HG03520 (cell line): ENCODE measurements at regions not wholly inside any gene's neighbourhood (a gene's known extent, or its start where the extent isn't known, plus 50 kb on each side); places are given as distances from the start of the nearest gene placed in this dataset.

Experiments used
- ATAC-seq: cut with Tn5 transposase; IDR thresholded peaks from one replicate; pipeline ENCODE4 v1.9.1; 2021; ENCODE audit warnings: mild to moderate bottlenecking, moderate library complexity; ENCODE audit not compliant: unreplicated experiment

DNA sequence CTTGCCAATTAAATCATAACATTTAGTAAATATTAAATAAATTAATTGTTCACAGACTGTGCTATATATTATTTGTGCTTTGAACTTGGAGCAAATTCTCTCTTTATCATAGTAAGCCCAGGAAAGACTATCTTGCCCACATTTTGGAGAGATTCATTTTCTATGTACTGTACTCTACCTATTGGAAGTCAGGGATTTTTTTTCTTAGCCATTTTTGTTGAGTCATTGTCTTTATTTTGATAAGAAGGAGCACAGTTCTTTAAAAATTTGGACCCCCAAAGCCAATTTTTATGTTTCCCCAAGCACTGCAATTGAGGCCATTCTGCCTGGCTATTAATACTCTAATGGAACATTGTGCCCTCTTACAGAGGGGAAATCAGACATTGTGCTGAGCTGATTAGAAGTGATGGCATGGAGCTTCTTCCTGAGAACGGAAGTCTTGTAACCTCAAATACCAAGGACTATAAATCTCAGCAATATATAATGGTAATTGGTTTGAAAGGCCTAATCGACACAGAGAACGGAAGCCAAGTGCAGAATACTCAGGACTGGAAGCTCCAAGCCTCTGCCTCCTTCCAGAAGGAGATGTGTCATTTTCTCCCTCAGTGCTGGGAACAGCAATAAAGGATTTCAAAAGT is 188.8 kb upstream of the PAPPA start:
- no peak for ATAC-seq

- ATAC-seq, result no peak
These were observed 186.9 kb upstream of the PAPPA start for GRCh38 chr9:115966660-115967059.

DNA sequence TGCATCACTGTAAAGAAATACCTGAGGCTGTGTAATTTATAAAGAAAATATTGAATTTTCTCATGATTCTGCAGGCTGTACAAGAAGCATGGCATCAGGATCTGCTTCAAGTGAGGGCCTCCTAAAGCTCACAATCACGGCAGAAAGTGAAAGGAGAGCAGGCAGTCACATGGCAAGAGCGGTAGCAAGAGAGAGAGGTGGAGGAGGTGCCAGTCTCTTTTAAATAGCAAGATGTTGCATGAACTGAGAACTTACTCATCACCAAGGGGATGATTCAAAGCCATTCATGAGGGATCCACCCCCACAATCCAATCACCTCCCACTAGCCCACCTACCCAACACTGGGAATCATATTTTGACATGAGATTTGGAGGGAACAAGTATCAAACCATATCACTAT is 184.5 kb upstream of the PAPPA start:
- no peak for ATAC-seq

DNA sequence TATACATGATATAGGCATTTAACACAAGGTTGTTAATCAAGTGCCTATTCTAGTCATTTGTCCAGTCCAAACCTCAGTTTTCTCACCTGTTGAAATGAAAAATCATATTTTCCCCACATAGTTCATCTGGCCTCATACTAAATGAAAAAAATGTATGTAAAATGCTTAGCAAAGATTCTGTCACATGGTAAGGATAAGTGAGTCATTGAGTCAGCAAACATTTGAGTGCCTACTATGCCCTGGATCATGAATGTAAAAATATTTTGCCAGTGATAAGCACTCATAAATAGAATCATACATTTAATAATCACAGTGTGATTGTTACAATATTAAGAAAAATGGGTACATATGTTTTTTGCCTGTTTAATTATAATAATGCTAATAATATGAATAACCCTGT is 181.2 kb upstream of the PAPPA start:
- no peak for ATAC-seq

- ATAC-seq, result no peak
These were observed 180.6 kb upstream of the PAPPA start for GRCh38 chr9:115972843-115973595.

DNA sequence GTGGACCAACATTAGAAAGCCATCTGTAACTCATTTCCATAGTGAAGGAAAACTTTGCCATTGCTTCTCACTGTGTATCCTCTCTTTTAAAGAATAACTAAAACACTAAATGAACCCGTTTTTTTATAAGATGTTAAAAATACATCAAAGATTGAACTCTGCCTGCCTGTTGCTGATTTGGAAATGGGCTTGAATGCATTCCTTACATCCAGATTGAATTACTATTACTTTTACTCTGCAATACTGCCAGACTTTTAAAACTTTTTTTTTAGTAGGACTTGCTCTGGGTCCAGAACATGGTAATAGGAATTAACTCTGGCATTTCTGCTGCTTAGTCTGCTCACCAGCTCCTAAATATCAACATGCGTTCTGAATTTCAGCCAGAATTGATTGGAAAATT is 176.8 kb upstream of the PAPPA start:
- no peak for ATAC-seq

DNA sequence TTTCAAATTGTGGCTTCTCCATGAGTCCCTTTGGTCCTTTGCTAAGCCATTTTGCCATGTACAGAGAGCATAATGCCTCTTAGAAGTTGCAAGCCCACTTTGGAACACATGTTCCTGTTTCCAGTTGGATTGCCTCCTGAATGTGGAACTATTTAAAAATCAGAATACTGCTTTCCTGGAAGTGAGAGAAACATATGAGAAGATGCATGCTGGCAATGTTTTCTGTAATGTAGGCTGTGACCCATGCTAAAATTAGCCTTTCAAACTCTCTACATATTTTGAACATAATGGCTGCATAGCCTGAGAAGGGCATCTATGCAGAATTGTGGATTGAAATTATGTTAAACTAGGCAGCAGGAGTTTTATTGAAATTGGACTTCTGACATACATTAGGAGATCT is 175.5 kb upstream of the PAPPA start:
- no peak for ATAC-seq

- no peak for ATAC-seq
These were observed 174.9 kb upstream of the PAPPA start for GRCh38 chr9:115978659-115979096.

DNA sequence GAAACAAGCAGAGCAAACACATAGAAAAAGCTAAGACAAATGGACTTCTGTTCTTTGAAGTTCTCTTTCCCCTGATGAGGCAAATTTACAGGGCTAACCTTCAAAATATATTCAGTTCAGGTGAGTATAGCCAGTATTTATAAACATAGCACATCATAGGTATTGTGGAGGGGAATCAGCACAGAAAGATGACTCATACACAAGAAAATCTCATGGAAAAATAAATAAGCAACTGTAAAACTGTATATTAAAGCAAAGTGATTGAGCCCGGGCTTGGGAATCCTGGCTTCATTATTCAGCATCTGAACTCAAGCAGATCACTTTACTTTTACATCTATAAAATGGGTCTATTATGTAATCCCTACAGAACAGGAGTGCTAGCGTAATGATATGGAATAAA is 173.5 kb upstream of the PAPPA start:
- ATAC-seq, result no peak

DNA sequence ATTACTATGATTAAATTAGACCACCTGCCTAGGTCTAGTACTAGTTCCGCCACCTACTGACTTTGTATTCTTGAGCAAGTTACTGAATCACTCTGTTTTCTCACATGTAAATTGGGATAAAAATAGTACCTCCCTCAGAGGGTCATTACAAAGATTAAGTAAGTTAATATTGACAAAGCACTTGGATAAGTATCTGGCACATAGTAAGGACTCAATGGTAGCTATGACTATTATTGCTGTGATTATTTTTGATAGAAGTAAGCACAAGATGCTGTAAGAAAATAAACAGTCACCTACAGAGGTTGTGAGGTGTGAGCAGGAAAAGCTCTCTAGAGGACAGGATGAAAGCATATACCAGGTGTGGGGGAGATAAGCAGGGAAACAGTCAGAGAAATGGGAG is 173.1 kb upstream of the PAPPA start:
- no peak for ATAC-seq

DNA sequence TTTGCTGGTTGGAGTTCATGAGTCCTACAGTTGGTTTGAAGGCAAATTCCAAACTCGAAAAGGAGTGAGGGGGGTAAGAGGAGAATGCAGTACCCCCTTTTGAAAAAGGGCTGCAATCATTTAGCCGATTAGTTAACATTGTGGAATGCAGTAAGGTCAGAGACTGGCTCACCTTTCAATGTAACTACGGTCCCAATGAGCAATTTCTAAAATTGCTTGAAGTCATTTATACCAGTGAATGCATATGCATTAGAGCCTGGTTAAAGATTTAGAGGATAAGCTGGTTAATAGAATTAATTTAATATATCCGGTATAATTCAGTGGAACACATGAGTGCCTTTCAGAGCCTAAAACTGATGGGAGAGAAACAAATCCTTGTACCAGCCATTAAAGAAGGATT is 172.6 kb upstream of the PAPPA start:
- ATAC-seq, result no peak

GRCh38 chr9:115983366-115983765 is 170.2 kb upstream of the PAPPA start:
- no peak for ATAC-seq

DNA sequence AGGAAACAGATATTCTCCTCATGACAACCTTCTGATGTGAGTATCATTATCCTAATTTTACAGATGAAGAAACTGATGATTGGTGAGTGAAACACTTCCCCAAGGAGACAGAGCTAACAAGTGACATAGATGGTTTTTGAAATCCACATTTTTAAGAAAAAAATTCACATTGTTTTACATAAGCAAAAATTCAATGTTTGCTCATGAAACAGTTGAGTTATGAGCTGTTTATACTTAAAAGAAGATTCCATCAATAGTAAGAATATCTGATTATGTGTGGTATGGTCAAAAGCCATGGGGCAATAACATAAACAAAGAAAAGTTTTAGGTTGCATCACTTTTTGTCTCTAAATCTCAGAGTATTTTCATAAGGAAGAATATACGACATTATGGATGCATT is 167.9 kb upstream of the PAPPA start:
- ATAC-seq, result no peak

- no peak for ATAC-seq
These were observed 167.1 kb upstream of the PAPPA start for GRCh38 chr9:115986508-115986907.

DNA sequence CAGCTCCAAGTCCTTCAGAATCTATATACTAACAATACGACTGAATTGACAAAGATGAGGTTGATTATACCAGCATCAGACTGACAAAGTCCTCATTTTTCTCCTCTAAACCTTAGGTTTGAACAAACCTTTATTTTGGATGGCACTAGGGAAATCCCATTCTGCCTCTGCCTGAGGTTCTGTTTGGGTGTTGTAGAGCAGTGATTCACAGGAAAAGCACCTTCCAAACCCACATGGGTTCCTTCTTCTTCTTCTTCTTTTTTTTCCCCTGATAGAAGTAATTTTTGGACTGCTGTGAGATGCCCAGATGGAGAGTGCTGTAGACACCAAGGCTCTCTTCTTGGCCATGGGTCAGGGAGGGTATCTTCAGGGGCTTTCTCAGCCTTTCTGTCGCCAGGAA is 164.9 kb upstream of the PAPPA start:
- ATAC-seq, result no peak

- no peak for ATAC-seq
These were observed 163.8 kb upstream of the PAPPA start for GRCh38 chr9:115989831-115990230.

DNA sequence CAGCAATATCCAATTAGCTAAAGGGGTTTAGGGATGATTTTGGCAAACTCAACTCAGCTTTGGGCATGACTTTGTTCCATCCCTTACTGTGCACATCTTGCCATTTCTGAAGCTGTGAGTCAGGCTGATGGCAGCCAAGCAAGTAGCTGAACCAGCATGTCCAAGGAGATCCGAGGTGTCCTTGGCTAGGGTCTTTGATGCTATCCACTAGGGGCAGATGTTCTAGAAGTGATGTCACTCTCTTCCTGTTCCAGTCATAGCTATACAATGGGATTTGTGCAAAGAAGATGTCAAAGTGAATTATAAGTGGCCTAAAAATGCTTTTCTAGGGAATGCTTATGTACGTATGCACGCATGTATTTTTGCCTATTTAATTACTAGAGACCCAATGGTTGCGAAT is 160.8 kb upstream of the PAPPA start:
- no peak for ATAC-seq

- ATAC-seq, result no peak
These were observed 155.7 kb upstream of the PAPPA start for GRCh38 chr9:115997923-115998322.

- ATAC-seq, result no peak
These were observed 154.9 kb upstream of the PAPPA start for GRCh38 chr9:115998666-115999065.

DNA sequence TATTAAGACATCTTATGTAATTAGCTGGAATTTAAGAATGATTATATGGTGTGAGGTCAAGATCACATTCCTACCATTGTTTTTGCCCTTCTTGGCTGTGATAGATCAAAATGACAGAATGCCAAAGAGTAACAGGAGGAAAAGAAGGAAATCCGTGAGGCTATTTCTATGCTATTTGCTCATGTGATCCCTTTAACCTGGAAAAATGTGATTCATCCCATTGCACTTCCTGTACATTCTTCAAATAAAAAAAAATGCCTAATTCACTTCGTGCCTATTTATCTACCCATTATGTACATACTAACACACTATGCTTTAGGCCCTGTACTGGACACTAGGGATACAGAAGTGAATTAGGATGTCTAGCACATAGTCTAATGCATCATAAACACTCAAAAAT is 154.1 kb upstream of the PAPPA start:
- no peak for ATAC-seq

DNA sequence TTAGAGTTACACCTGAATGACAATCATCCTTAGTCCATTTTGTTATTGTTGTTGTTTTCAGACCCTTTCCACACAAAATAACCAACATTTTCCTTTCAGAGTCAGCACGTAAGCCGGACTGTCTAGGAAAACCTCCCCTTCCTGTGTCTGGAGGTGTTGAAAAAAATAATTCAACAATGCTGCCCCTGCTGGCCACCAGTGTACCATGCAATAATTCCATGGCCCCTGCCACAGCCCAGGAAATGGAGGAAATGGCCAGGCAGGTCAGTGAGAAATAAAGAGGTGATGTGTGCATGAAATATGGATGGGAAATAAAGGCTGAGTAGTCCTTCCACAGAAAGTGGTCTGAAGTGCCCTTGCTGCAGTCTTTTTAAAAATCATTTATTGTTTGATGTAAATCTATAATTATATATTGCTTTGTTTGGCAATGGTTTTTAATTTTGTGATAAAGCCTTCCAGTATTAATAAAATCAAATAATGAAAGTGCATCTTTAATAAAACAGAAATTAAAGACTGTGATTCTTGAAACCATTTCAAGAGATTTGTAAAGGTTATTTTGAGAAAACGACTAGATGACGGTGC is 152.8 kb upstream of the PAPPA start:
- ATAC-seq, result peak; percentile 76

- ATAC-seq, result no peak
These were observed 151.4 kb upstream of the PAPPA start for GRCh38 chr9:116002181-116002580.
